NCI-H1105 treated with DMSO at 0.1 percent for 48 hours (cell line): ENCODE measurements at regions not wholly inside any gene's neighbourhood (a gene's known extent, or its start where the extent isn't known, plus 50 kb on each side); places are given as distances from the start of the nearest gene placed in this dataset.
A peak's percentile ranks its signal among the peaks of the same experiment; 100 is the strongest.

ENCODE experiments used
- DNase-seq: peaks from one replicate; lab custom pipeline; 2025; lab: John Stamatoyannopoulos, UW

GRCh38 chr6:168880271-168880670 is 373.4 kb downstream of the THBS2 start:
- no peak for DNase-seq

GRCh38 chr6:168877821-168878282 is 375.8 kb downstream of the THBS2 start:
- peak; percentile 74 for DNase-seq

GRCh38 chr6:168876956-168877355 is 376.7 kb downstream of the THBS2 start:
- DNase-seq, result no peak

- no peak for DNase-seq
Measured at GRCh38 chr6:168875811-168876576, 377.7 kb downstream of the THBS2 start.

GRCh38 chr6:168874637-168875036 is 379.0 kb downstream of the THBS2 start:
- DNase-seq, result no peak

- DNase-seq, result no peak
Measured at GRCh38 chr6:168873278-168874190, 380.1 kb downstream of the THBS2 start.

- DNase-seq, result peak; percentile 64
Measured at GRCh38 chr6:168871642-168872315, 381.9 kb downstream of the THBS2 start.

- DNase-seq, result no peak
Measured at GRCh38 chr6:168870982-168871381, 382.7 kb downstream of the THBS2 start.

GRCh38 chr6:168867247-168868102 is 386.2 kb downstream of the THBS2 start:
- no peak for DNase-seq

GRCh38 chr6:168866534-168866933 is 387.1 kb downstream of the THBS2 start:
- DNase-seq, result no peak

GRCh38 chr6:168865522-168865921 is 388.1 kb downstream of the THBS2 start:
- DNase-seq, result no peak

GRCh38 chr6:168864541-168865460 is 388.8 kb downstream of the THBS2 start:
- no peak for DNase-seq

- no peak for DNase-seq
Measured at GRCh38 chr6:168863467-168863866, 390.2 kb downstream of the THBS2 start.

- DNase-seq, result no peak
Measured at GRCh38 chr6:168862346-168862980, 391.2 kb downstream of the THBS2 start.

- no peak for DNase-seq
Measured at GRCh38 chr6:168860987-168861386, 392.7 kb downstream of the THBS2 start.

GRCh38 chr6:168860341-168860740 is 393.3 kb downstream of the THBS2 start:
- DNase-seq, result no peak

- DNase-seq, result peak; percentile 95
Measured at GRCh38 chr6:168858926-168859325, 394.7 kb downstream of the THBS2 start.

GRCh38 chr6:168856914-168857313 is 396.7 kb downstream of the THBS2 start:
- DNase-seq, result no peak

GRCh38 chr6:168852376-168852884 is 401.2 kb downstream of the THBS2 start:
- DNase-seq, result no peak
